Peyer's patch (tissue), 4 donors: ENCODE measurements at regions not wholly inside any gene's neighbourhood (a gene's known extent, or its start where the extent isn't known, plus 50 kb on each side); places are given as distances from the start of the nearest gene placed in this dataset.

Source experiments
- POLR2A ChIP-seq, 2 donors: fragments of 450-650 bp; IDR thresholded peaks; one replicate each; pipeline ENCODE4 v1.5.1; 2017; ENCODE audit warnings: antibody characterized with exemption in 2 of 2, mild to moderate bottlenecking in 2 of 2, moderate library complexity in 2 of 2
- TF ChIP-seq, protein P1 (sequence below), 6 experiments: fragments of 450-650 bp in 4 of 6; fragments of 200-600 bp in 2 of 6; sonication (generic) in 1 of 6; IDR thresholded peaks; one replicate each; pipeline ENCODE4 v1.5.1; 2017 to 2019; ENCODE audit warnings: antibody characterized with exemption in 6 of 6, mild to moderate bottlenecking in 3 of 6, moderate library complexity in 1 of 6

GRCh38 chr10:107865691-107866090, 701.2 kb upstream of the SORCS1 start:
- TF ChIP-seq, protein P1, sequence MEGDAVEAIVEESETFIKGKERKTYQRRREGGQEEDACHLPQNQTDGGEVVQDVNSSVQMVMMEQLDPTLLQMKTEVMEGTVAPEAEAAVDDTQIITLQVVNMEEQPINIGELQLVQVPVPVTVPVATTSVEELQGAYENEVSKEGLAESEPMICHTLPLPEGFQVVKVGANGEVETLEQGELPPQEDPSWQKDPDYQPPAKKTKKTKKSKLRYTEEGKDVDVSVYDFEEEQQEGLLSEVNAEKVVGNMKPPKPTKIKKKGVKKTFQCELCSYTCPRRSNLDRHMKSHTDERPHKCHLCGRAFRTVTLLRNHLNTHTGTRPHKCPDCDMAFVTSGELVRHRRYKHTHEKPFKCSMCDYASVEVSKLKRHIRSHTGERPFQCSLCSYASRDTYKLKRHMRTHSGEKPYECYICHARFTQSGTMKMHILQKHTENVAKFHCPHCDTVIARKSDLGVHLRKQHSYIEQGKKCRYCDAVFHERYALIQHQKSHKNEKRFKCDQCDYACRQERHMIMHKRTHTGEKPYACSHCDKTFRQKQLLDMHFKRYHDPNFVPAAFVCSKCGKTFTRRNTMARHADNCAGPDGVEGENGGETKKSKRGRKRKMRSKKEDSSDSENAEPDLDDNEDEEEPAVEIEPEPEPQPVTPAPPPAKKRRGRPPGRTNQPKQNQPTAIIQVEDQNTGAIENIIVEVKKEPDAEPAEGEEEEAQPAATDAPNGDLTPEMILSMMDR (IDR thresholded peaks at IDR 0.05): no peak
- TF ChIP-seq POLR2A (IDR thresholded peaks at IDR 0.05): no peak
